HG02610 (cell line): ENCODE measurements at regions not wholly inside any gene's neighbourhood (a gene's known extent, or its start where the extent isn't known, plus 50 kb on each side); places are given as distances from the start of the nearest gene placed in this dataset.
"Not testable (repeated sequence)": the region's sequence is repeated elsewhere in the genome, so short reads cannot be mapped to it uniquely, and the experiment has no call there.

Experiments
- ATAC-seq: cut with Tn5 transposase; IDR thresholded peaks from one replicate; pipeline ENCODE4 v1.9.1; 2021; ENCODE audit warnings: mild to moderate bottlenecking, moderate library complexity; ENCODE audit not compliant: unreplicated experiment

DNA sequence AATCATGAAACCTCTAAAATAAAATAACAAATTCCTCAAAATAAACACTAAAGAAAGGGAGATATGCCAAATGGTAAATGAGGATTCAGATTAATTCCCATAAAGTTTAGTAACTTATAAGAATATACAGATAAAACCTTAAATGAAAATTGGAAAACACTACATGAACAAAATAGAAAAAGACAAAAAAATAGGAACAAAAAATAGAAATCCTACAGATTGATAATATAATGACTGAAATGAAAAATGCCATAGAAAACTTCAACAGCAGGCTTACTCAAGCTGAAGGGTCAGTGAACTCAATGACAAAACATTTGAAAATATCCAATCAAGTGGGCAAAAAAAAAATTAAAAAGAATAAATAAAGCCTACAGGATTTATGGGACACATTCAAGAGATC is 1784.8 kb downstream of the PCDH9 start:
- no peak for ATAC-seq

GRCh38 chr13:65435590-65435989 is 1794.5 kb downstream of the PCDH9 start:
- ATAC-seq, result no peak

DNA sequence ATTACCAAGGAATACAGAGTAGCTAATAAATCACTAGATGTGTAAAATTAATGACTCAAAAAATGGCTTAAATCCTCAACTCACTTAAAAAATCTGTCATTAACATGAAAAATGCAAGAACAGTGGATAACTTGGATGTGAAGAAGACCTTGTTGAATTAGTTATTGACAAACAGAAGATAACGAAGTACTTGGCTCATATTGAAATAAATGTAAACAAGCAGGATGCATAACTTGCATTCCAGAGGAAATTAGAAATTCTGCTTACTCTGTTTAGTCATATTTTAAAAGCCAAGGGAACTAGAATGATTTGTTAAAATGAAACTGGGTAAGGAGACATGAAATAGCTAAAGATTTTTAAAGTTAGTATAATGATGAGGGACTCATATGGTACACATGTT is 1812.2 kb downstream of the PCDH9 start:
- ATAC-seq, result no peak

GRCh38 chr13:65416784-65417183 is 1813.4 kb downstream of the PCDH9 start:
- ATAC-seq, result no peak

DNA sequence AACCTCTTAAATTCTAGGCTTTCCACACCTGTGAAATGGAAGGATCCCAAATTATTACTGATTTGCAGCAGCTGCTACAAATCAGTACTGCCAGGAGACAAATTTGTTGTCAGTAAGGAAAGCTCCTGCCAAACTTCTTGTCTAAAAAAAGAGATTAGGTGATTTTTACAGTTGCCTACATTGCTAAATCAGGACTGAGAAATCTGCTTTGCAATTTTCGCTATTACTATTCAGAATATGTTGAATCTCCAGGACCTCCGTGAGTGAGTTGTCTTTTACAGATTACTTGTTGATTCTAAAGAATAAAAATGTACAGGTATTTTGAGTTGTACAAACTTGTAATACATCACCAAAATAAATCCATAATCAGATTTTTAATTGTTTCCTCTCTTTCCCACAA is 1815.9 kb downstream of the PCDH9 start:
- no peak for ATAC-seq

DNA sequence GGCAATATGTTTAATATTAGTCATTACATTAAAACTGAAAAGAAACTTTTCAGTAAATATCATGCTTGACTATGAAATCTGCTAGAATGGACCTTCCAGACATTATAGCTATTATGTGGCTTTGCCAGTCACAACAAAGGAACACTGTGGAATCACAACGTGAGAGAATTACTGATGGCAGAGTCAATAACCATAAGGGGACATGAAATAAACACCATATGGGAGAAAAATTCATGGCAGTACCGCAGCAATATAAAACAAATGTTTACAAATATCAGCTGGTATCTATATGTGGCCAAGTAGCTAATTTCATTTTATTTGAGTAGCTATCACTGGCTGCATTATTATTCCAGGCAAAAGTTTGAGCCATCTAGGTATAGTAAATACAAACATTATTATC is 1818.6 kb downstream of the PCDH9 start:
- no peak for ATAC-seq

DNA sequence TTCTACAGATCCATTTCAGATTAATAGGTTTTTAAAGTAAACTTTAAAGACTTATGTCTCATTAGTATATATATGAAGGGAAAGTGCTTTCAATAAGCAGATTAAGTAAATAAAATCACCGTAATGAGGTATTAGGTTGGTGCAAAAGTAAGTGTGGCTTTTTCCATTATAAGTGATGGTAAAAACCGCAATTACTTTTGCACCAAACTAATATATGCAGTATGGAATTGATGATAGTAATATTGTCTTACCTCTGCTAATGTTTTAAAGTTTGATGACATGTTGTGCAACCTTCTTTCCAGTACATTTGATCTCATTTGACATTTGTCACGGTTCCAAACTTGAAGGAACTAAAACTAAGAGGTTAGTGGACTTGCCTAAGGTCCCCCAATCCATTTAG is 1819.3 kb downstream of the PCDH9 start:
- ATAC-seq, result no peak

GRCh38 chr13:65401315-65401714 is 1828.8 kb downstream of the PCDH9 start:
- ATAC-seq, result no peak

GRCh38 chr13:65400702-65401101 is 1829.4 kb downstream of the PCDH9 start:
- ATAC-seq, result no peak

DNA sequence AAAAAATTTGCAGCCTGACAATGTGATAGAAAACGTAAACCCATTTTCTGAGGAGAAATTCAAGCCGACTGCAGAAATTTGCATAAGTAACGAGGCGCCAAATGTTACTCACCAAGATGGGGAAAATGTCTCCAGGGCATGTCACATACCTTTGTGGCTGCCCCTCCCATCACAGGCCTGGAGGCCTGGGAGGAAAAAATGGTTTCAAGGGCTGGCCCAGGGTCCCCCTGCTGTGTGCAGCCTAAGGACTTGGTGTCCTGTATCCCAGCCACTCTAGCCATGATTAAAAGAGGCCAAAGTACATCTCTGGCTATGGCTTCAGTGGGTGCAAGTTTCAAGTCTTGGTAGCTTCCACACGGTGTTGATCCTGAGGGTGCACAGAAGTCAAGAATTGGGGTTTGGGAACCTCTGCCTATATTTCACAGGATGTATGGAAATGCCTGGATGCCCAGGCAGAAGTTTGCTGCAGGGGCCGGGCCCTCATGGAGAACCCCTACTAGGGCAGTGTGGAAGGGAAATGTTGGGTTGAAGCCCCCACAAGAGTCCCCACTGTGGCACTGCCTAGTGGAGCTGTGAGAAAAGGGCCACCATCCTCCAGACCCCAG is 1842.3 kb downstream of the PCDH9 start:
- ATAC-seq, result no peak

- no peak for ATAC-seq
These were observed 1851.1 kb downstream of the PCDH9 start for GRCh38 chr13:65378943-65379519.

DNA sequence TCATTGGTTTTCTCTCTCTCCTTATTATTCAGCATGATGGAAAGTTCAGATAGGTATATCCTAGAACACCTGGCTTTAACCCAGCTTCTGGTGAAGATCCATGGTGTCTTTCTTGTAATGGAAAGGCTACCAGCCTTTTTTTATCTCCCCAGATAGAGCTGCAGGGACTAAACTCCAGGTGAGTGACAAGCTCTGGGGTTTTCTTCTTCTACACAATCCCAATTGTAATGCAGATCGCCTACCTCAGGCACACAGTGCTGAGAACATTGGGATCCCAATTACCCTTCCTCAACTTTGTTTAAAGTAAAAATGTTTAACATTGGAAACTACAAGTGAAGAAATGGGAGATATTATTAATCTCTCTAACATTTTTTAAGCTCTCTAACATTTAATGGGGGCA is 1851.7 kb downstream of the PCDH9 start:
- no peak for ATAC-seq

- ATAC-seq, result no peak
These were observed 1861.3 kb downstream of the PCDH9 start for GRCh38 chr13:65368832-65369231.

DNA sequence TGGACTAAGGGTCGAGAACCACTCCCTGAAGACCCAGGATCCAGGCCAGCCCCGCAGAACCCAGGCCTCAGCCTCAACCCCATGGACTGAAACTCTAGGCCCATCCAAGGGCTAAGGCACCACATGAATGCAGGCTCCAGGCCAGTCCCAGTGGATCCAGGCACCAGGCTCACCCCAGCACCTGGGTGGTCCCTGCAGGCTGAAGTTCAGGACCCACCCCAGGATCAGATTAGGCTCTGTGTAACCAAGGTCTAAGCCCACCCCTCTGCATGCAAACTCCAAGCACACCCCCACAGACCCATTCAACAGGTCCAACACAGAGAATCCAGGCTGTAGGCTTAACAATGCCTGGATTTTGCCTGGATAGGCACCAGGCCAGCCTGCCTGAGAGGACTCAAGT is 1876.2 kb downstream of the PCDH9 start:
- ATAC-seq, result no peak

DNA sequence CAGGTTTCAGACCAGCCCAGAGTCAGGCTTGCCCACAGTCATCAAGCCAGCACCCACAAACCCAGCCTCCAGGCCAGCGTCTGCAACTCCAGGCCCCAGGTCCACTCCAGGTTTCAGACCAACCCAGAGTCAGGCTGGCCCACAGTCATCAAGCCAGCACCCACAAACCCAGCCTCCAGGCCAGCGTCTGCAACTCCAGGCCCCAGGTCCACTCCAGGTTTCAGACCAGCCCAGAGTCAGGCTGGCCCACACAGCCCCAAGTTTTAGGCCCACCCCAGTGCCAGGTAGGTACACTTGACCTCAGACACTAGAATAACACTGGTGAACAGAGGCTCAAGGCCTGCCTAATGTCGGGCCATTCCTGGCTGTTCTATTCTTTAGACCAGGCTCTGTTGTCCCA is 1877.0 kb downstream of the PCDH9 start:
- ATAC-seq, result not testable (repeated sequence)

DNA sequence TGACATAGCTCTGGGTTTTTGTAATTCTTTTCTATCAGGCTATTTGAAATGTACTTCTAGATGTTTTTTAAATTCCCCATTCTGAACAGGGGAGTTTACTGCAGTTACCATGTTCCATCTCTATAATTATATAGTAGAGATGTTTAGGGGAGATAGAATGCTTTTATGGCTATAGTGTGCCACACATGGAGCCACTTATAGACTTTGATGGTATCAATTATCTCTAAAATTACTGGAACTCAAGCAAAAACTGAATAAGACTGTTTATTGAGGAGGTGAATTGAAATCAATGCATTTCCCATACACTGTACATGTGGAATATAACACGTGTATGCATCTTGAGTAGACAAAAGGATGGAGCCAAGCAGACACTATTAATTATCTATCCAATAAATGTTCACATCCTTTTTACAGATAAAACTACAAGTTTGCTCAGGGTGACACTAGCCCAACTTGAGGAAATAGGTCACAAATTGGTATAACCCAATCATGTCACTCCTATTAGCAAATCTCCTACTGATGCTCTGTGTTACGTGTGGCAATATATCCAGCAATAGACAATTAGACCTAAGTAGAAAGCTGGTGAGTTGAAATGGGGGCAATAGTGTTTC is 1882.6 kb downstream of the PCDH9 start:
- ATAC-seq, result no peak

GRCh38 chr13:65343898-65344663 is 1886.1 kb downstream of the PCDH9 start:
- no peak for ATAC-seq

GRCh38 chr13:65342541-65343337 is 1887.4 kb downstream of the PCDH9 start:
- no peak for ATAC-seq

GRCh38 chr13:65339241-65339640 is 1890.9 kb downstream of the PCDH9 start:
- ATAC-seq, result no peak

- no peak for ATAC-seq
These were observed 1893.2 kb downstream of the PCDH9 start for GRCh38 chr13:65336916-65337315.

DNA sequence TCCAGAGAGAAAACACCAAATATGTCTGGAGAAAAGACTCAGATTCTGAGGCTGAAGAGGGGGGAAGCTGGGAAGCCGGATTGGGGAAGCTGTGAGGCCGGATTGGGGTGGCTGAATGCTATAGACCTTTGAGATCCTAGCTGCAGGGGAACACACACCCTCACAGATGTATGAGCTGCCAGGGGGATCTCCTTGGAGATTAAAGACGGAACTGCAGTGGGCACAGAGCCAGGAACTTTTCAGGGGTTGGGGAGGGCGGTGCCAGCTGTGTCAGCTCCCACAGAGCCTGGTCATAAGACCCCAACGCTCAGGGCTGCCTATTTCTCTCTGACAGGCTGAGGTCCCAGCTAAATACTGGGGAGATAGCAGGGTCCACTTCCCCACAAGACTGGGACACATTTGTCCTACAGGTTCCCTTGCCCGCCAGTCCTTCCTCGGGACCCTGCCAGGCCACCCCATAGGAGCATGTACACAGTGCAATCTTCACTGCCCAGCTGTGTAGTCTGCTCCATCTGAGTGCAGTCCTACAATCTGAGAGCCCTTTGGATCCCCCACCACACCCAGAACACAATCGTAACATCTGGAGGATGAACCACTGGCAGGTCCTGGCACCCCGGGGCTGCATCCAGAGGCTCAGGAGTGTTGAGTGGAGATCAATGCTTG is 1893.9 kb downstream of the PCDH9 start:
- no peak for ATAC-seq
